LNCAP (cell line): ENCODE measurements at regions not wholly inside any gene's neighbourhood (a gene's known extent, or its start where the extent isn't known, plus 50 kb on each side); places are given as distances from the start of the nearest gene placed in this dataset.

Source experiments
- TF ChIP-seq, protein P1 (sequence below): fragments of 450-650 bp; IDR thresholded peaks from 2 replicates; pipeline ENCODE4 v1.5.1; 2017; ENCODE audit warnings: mild to moderate bottlenecking

DNA sequence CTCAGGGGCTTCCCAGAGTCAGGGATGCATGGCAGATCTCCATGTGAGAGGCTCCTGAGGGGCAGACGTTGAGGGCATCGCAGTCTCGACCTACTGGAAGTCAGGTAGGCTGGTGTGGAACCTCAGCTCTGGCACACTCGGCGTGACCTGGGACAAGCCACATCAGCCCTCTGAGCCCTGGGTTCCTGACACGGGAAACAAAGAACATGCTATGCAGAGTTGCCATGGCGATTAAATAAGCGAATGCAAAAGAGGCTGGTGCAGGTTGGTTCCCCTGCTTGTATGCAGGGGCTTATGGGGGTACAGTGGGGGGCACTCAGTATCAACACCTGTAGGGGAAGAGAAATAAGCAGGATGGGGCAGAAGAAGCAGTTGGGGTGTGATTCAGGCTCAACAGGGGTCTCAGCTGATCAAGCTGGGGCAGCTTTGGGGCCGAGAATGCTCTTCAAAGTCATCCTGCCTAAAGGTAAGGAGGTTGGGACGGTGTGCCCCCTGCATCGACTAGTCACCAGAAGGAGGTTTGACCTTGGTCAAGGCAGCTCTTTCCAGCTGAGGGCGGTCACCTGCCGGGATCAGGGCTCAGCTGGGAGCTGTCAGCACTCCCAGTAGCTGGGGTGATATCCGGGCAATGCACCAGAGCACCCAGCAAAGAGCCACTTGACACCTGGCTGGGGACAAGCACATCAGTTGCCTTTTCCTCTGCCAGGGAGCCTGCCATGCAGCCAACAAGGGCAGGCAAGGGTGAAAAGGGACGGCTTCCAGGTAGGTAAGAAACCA lies 442.7 kb downstream of the MIAT start:
- TF ChIP-seq, protein P1, sequence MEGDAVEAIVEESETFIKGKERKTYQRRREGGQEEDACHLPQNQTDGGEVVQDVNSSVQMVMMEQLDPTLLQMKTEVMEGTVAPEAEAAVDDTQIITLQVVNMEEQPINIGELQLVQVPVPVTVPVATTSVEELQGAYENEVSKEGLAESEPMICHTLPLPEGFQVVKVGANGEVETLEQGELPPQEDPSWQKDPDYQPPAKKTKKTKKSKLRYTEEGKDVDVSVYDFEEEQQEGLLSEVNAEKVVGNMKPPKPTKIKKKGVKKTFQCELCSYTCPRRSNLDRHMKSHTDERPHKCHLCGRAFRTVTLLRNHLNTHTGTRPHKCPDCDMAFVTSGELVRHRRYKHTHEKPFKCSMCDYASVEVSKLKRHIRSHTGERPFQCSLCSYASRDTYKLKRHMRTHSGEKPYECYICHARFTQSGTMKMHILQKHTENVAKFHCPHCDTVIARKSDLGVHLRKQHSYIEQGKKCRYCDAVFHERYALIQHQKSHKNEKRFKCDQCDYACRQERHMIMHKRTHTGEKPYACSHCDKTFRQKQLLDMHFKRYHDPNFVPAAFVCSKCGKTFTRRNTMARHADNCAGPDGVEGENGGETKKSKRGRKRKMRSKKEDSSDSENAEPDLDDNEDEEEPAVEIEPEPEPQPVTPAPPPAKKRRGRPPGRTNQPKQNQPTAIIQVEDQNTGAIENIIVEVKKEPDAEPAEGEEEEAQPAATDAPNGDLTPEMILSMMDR: no peak

DNA sequence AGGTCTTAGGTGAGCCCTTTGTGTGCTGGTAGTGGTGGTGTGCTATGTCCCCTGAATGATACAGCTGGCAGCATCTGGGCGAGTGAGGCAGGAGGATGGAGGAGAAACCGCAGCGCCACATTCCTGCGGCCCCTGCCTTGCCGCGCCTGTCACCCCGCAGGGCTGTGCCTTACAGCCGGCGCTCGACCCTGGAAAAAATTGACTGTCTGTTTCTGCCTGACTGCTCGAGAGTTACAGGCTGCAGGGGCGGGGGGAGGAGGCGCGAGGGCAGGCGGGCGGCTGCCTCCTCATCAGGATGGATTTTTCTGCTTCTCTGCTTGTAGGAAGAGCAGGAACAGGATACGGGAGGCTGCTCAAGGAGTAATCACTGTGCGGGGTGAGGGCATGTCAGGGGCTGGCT lies 443.4 kb downstream of the MIAT start:
- TF ChIP-seq, protein P1: no peak

DNA sequence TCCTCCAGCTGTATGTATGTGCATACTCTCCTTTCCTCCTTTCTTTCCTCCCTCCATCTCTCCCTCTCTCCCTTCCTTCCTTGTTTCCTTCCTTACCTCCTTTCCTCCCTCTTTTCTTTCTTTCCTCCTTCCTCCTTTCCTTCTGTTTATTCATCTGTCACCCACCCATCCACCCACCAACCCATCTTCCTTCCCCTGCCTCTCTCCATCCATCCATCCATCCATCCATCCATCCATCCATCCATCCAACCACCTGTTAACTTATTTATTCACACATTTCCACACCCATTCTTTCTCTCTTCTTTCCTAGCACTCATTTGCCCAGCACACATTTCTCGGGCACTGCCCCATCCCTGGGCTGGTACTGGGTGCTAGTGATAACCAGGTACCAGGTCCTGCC lies 443.9 kb downstream of the MIAT start:
- TF ChIP-seq, protein P1: no peak

DNA sequence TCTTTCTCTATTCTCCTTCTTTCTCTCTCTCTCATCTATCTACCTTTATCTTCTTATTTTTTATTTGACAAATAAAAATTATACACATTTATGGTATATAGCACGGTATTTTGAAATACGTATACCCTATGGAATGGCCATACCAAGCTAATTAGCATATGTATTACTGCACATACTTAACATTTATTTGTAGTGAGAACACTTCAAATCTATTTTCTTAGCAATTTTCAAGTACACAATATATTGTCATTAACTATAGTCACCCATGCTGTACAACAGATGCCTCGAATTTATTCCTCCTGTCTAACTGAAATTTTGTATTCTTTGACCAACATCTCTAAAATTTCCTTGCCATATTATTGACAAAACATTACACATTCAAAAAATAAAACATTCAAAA lies 447.1 kb downstream of the MIAT start:
- TF ChIP-seq, protein P1: no peak

DNA sequence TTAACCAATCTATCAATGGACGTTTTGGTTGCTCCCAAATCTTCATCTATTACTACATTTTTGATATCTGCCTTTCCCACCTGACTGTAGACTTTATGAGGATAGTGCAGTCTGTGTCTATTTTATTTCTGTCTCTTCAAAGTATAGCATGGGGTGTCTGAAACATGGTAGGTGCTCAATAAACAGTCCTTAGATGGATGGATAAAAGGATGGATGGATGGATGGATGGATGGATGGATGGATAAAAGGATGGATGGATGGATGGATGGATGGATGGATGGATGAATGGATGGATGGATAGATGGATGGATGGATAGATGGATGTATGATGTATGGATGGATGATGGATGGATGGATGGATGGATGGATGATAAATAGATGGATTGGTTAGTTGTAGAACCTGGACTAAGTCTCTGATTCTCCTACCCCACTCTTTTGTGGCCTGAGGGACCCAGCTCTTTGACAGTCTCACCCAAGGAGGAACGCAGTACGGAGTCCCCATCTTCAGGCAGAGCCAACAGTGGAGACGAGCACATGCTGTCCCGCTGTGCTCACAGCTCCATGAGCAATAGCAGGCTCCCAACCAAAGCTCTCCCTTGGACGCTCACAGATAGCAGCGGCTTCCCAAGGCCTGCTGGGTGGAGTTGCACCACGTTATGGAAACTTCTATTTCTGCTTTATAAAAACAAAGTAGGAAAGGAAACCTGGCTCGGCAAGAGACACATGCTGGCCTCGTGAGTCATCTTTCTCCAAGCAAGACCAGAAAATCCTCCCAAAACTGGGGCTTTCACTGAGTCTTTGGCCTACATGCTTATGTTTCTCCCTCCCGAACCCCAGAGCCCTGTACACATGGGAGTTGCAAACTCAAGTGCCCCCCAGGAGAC lies 448.0 kb downstream of the MIAT start:
- TF ChIP-seq, protein P1: no peak

DNA sequence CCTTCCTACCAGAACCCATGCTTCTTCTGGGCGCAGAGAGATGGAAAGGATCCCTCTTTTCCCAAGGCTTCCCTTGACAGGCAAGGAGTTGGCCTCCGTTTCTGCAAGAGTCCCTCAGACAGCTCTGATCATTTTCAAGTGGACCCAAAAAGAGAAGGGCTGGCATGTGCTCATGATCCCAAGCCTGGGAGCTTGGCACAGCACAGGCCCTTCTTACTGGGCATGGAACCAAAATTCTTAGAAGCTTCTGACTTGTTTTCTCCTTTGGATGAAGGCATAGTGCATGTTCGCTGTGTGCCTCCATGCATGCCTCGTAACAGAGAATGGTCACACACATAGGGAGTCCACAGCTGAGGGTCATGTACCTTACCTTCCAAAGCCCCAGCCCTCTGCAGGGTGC lies 449.6 kb downstream of the MIAT start:
- TF ChIP-seq, protein P1: no peak

DNA sequence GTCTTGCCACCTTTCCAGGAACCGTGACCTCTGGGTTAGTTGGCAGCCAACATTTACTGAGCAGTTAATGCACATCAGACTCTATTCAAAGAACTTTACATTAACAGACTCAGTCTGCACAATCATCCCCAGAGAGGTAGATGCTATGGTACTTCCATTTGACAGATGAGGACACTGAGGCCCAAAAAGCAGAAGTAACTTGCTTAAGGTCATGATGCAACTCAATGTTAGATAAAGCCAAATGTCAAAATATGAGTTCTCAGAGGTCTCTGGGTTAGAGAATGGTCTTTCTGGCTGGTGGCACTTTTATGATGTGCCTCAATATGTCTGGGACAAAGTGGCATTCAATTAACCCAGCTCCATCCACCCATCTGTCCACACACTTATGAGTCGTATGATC lies 450.0 kb downstream of the MIAT start:
- TF ChIP-seq, protein P1: no peak
